GM23338 (cell line): ENCODE measurements at regions not wholly inside any gene's neighbourhood (a gene's known extent, or its start where the extent isn't known, plus 50 kb on each side); places are given as distances from the start of the nearest gene placed in this dataset.

Experiments used
- ATAC-seq: fragments of 200-7000 bp; cut with Tn5 transposase; 3 replicates; pipeline ENCODE4 v1.9.1; 2020
- DNase-seq: peaks from one replicate; pipeline ENCODE4 v3.0.0-alpha.2; 2015; ENCODE audit warnings: low spot score
- H2AFZ ChIP-seq: fragments of 200-600 bp; sonication (generic); 2 replicates; pipeline ENCODE4 v1.8.0; 2016; ENCODE audit warnings: antibody characterized with exemption, mild to moderate bottlenecking, moderate library complexity
- H3F3A ChIP-seq: fragments of 200-600 bp; sonication (generic); replicated peaks from 2 replicates; pipeline ENCODE4 v1.8.0; 2017; ENCODE audit warnings: antibody characterized with exemption, mixed run types, low read depth
- H3K27ac ChIP-seq: fragments of 200-600 bp; sonication (generic); 2 replicates; pipeline ENCODE4 v1.6.1; 2016; ENCODE audit warnings: low read depth
- H3K27me3 ChIP-seq: fragments of 200-600 bp; sonication (generic); 2 replicates; pipeline ENCODE4 v1.8.0; 2016; ENCODE audit warnings: mild to moderate bottlenecking, mixed run types, moderate library complexity; ENCODE audit not compliant: insufficient read depth
- H3K36me3 ChIP-seq: fragments of 200-600 bp; sonication (generic); 2 replicates; pipeline ENCODE4 v1.8.0; 2016; ENCODE audit warnings: mild to moderate bottlenecking; ENCODE audit not compliant: insufficient read depth
- H3K4me1 ChIP-seq: fragments of 200-600 bp; sonication (generic); 2 replicates; pipeline ENCODE4 v1.8.0; 2016; ENCODE audit warnings: mild to moderate bottlenecking, moderate library complexity; ENCODE audit not compliant: insufficient read depth
- H3K4me2 ChIP-seq: fragments of 200-600 bp; sonication (generic); 2 replicates; pipeline ENCODE4 v1.7.1; 2017; ENCODE audit warnings: mixed run types
- H3K4me3 ChIP-seq: fragments of 200-600 bp; sonication (generic); 2 replicates; pipeline ENCODE4 v1.6.1; 2016; ENCODE audit warnings: mixed run types
- H3K79me2 ChIP-seq: fragments of 200-600 bp; sonication (generic); replicated peaks from 2 replicates; pipeline ENCODE4 v1.8.0; 2017; ENCODE audit warnings: mild to moderate bottlenecking; ENCODE audit not compliant: insufficient read depth
- H3K9me2 ChIP-seq: fragments of 200-600 bp; sonication (generic); 2 replicates; pipeline ENCODE4 v1.8.0; 2017; ENCODE audit not compliant: insufficient read depth
- H4K20me1 ChIP-seq: fragments of 200-600 bp; sonication (generic); replicated peaks from 2 replicates; pipeline ENCODE4 v1.8.0; 2017; ENCODE audit warnings: mild to moderate bottlenecking; ENCODE audit not compliant: insufficient read depth
- H3K27ac Mint-ChIP-seq: 2 replicates; pipeline ENCODE4 v1.8.0; 2020; ENCODE audit warnings: inconsistent platforms, mild to moderate bottlenecking, moderate library complexity, mixed read lengths
- H3K27me3 Mint-ChIP-seq: 3 replicates; pipeline ENCODE4 v1.8.0; 2022; ENCODE audit warnings: low read depth, mild to moderate bottlenecking, moderate library complexity, mixed read lengths, inconsistent platforms; ENCODE audit not compliant: insufficient read depth, poor library complexity
- H3K36me3 Mint-ChIP-seq: 3 replicates; pipeline ENCODE4 v1.8.0; 2021; ENCODE audit warnings: low read depth, mild to moderate bottlenecking, inconsistent platforms, moderate library complexity, mixed read lengths
- H3K4me1 Mint-ChIP-seq: 3 replicates; pipeline ENCODE4 v1.8.0; 2020; ENCODE audit warnings: mild to moderate bottlenecking, inconsistent platforms, mixed read lengths
- H3K4me3 Mint-ChIP-seq: 3 replicates; pipeline ENCODE4 v1.8.0; 2021; ENCODE audit warnings: moderate library complexity, mild to moderate bottlenecking, inconsistent platforms, mixed read lengths
- H3K9me3 Mint-ChIP-seq: 3 replicates; pipeline ENCODE4 v1.8.0; 2020; ENCODE audit warnings: moderate library complexity, mild to moderate bottlenecking, inconsistent platforms, mixed read lengths
- CREB1 ChIP-seq: fragments of 250-450 bp; sonication (Bioruptor Pico); IDR thresholded peaks from 2 replicates; pipeline ENCODE4 v1.5.0; 2020; ENCODE audit warnings: low read depth, mild to moderate bottlenecking, moderate library complexity
- CTCF ChIP-seq, 2 experiments: fragments of 200-600 bp in 1 of 2; sonication (generic) in 1 of 2; conservative IDR thresholded peaks; 2 replicates each; pipeline versions ENCODE4 v1.5.1 to v1.6.1; 2016 to 2017; ENCODE audit warnings: antibody characterized with exemption in 2 of 2, low read depth in 2 of 2, mild to moderate bottlenecking in 2 of 2, moderate library complexity in 1 of 2
- ETS1 ChIP-seq: IDR thresholded peaks from 2 replicates; pipeline ENCODE4 v1.6.1; 2016; ENCODE audit warnings: antibody characterized with exemption
- EZH2 ChIP-seq: fragments of 200-600 bp; sonication (generic); IDR thresholded peaks from one replicate; pipeline ENCODE4 v1.8.0; 2017; ENCODE audit warnings: antibody characterized with exemption, mild to moderate bottlenecking, low read depth; ENCODE audit not compliant: unreplicated experiment
- EZH2phosphoT487 ChIP-seq: fragments of 200-600 bp; sonication (generic); IDR thresholded peaks from one replicate; pipeline ENCODE4 v1.8.1; 2018; ENCODE audit warnings: antibody characterized with exemption; ENCODE audit not compliant: unreplicated experiment
- JUNB ChIP-seq: IDR thresholded peaks from one replicate; pipeline ENCODE4 v1.6.1; 2016; ENCODE audit warnings: antibody characterized with exemption; ENCODE audit not compliant: unreplicated experiment
- NANOG ChIP-seq: IDR thresholded peaks from 2 replicates; pipeline ENCODE4 v1.6.1; 2016; ENCODE audit warnings: antibody characterized with exemption, borderline replicate concordance
- POLR2AphosphoS5 ChIP-seq: IDR thresholded peaks from 2 replicates; pipeline ENCODE4 v1.6.1; 2016; ENCODE audit warnings: antibody characterized with exemption, low read depth
- REST ChIP-seq: IDR thresholded peaks from one replicate; pipeline ENCODE4 v1.6.1; 2018; ENCODE audit warnings: antibody characterized with exemption; ENCODE audit not compliant: unreplicated experiment
- STAT1 ChIP-seq: IDR thresholded peaks from one replicate; pipeline ENCODE4 v1.6.1; 2016; ENCODE audit warnings: antibody characterized with exemption; ENCODE audit not compliant: unreplicated experiment
- ZNF114 ChIP-seq: fragments of 250-450 bp; sonication (Bioruptor Pico); IDR thresholded peaks from 2 replicates; pipeline ENCODE4 v1.5.0; 2020; ENCODE audit warnings: mild to moderate bottlenecking, moderate library complexity
- ZNF331 ChIP-seq: fragments of 250-450 bp; sonication (Bioruptor Pico); IDR thresholded peaks from 2 replicates; pipeline ENCODE4 v1.5.0; 2020; ENCODE audit warnings: low read depth, mild to moderate bottlenecking, moderate library complexity
- ZNF462 ChIP-seq: fragments of 250-450 bp; sonication (Bioruptor Pico); IDR thresholded peaks from 2 replicates; pipeline ENCODE4 v1.5.0; 2020; ENCODE audit warnings: mild to moderate bottlenecking, moderate library complexity

GRCh38 chr7:32161708-32162107, 91.5 kb upstream of the PDE1C start:
- Mint-ChIP-seq H3K36me3 (no peaks in the 10 kb centered on the region), H3K27ac (no peak overlapping the region), H3K9me3 (no peaks in the 10 kb centered on the region), H3K4me1 (peaks cover 4% of the 10 kb centered on the region; the same call in 2 of the 3 replicates), H3K4me3 (no peak overlapping the region), H3K27me3 (no peaks in the 10 kb centered on the region)
- no peaks in the 10 kb centered on the region for H3K27me3 ChIP-seq
- H3K4me2 ChIP-seq = no peak overlapping the region
- no peak overlapping the region for H2AFZ ChIP-seq
- TF ChIP-seq ZNF331 (CRISPR knock-in tag) (no peak), REST (no peak), ZNF462 (CRISPR knock-in tag) (no peak), NANOG (no peak), ZNF114 (CRISPR knock-in tag) (no peak), POLR2AphosphoS5 (no peak), CTCF (conservative IDR thresholded peaks at IDR 0.05; ENCODE audit: low read depth in 2 of 2) (no peak), ETS1 (no peak), JUNB (no peak), CREB1 (CRISPR knock-in tag) (no peak), EZH2phosphoT487 (no peak), STAT1 (no peak), EZH2 (no peak)
- H3K9me2 ChIP-seq = peaks cover 5% of the 10 kb centered on the region; the same call in 1 of the 2 replicates
- H3F3A ChIP-seq = no peaks in the 10 kb centered on the region
- no peak overlapping the region for H3K4me3 ChIP-seq
- DNase-seq (no peak), ATAC-seq (no peak)
- H3K4me1 ChIP-seq = no peaks in the 10 kb centered on the region
- H3K27ac ChIP-seq = no peak overlapping the region
- no peaks in the 10 kb centered on the region for H3K36me3 ChIP-seq
- no peaks in the 10 kb centered on the region for H3K79me2 ChIP-seq
- H4K20me1 ChIP-seq = no peaks in the 10 kb centered on the region
